DMS79 treated with DMSO at 0.1 percent for 48 hours (cell line): ENCODE measurements at regions not wholly inside any gene's neighbourhood (a gene's known extent, or its start where the extent isn't known, plus 50 kb on each side); places are given as distances from the start of the nearest gene placed in this dataset.

ENCODE experiments used
- DNase-seq: peaks from one replicate; lab custom pipeline; 2025; lab: John Stamatoyannopoulos, UW

DNA sequence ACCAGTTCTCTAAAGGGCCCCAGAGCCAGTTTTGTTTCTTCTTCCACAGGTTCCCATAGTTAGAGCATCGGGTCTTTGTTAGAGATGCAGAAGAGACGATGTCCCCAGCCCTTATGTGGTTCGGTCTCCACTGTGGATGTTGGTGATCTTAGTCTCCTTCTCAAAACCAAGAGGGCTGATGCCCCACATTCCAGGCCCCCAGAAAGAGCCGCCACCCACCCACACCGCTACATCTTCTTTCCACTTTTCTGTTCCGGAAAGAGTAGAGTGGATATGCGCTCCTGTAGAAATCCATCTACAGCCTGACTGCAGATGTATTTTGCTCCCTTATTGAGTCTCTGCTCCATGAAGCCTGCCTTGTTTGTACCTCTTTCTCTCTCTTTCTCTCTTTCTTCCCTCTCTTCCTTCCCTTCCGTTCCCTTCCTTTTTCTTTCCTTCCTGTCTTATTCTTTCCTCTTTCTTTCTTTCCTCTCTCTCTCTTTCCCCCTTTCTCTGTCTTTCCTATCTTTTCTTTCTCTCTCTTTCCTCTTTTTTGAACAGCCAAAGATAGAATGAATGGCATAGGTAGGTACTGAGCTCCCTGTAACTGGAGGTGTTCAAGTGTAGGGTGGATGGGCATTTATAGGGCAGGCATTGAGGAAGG is 224.3 kb downstream of the SEC14L1 start:
- DNase-seq = no peak

GRCh38 chr17:77365584-77366186 is 224.9 kb downstream of the SEC14L1 start:
- DNase-seq = peak; percentile 17

- DNase-seq = no peak
These were observed 225.4 kb downstream of the SEC14L1 start for GRCh38 chr17:77366206-77366557.

DNA sequence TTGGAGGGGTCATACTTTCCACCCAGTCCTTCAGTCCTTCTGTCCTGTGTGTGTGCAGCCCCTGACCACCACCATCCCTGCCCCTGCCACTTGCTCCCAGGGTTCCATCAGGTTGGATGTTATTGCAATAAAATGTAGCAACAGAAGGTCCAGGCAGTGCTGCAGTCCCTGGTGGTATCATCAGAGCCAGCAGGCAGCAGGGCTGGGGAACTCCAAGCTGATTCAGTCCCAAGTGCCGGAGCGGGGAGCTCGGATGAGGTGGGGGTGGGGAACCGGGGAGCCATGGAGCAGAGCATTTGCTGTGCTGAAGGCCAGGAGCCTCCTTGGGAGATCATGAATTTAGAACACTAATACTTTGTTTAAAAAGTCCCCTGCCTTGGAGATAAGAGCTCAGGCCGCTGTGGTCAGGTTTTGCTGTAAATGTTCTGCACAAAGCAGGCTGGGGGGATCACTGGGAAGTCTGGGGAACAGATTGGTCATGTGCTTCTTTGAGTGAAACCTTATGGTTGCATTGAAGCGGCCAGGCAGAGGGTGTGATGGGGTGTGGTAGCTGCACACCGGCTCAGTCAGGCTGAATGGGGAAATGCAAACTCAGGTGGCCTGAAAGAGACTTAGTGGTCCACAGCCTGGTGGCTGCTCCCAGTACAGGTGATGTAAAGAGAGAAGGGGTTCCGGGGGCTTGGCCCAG is 225.9 kb downstream of the SEC14L1 start:
- DNase-seq = no peak

GRCh38 chr17:77369544-77369971 is 228.8 kb downstream of the SEC14L1 start:
- DNase-seq = no peak

GRCh38 chr17:77370586-77370985 is 229.8 kb downstream of the SEC14L1 start:
- DNase-seq = no peak

DNA sequence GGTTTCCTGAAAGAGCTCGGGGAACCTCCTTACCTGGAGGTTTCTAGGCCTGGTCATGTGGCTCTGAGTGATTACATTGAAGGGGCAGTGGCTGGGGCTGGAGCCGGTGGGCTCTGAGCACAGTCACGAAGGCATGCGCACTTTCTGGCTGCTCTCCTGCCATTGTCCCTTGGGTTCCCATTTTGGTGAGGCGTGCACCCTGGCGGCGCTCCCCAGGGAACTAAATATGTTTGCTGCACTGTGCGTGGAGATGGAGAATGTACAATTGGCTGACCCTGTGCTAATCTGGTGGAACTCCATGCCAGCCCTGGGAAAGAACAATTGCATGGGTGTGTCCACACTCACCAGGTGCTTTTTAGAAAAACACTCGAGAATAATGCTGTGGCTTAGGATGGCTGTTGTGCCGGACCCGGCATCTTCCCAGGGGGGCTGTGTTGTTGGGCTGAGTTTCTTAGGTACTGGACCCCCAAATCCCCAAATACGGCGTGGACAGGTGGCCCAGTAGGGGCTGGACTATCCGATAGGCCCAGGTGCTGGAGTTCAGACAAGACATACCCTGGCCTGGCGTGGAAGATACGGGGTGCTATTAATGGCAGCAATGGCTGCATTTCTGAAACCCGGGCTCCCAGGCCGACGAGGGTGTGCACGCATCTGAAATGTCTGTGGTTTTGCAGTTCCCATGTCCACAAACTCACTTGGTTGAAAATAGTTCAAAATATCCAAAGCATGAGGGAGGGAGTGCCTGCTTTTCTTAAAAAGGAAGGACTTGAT is 230.5 kb downstream of the SEC14L1 start:
- no peak for DNase-seq

GRCh38 chr17:77371888-77372443 is 231.2 kb downstream of the SEC14L1 start:
- DNase-seq = no peak

- peak; percentile 29 for DNase-seq
These were observed 231.9 kb downstream of the SEC14L1 start for GRCh38 chr17:77372444-77373298.

GRCh38 chr17:77373299-77374169 is 232.8 kb downstream of the SEC14L1 start:
- peak; percentile 14 for DNase-seq

DNA sequence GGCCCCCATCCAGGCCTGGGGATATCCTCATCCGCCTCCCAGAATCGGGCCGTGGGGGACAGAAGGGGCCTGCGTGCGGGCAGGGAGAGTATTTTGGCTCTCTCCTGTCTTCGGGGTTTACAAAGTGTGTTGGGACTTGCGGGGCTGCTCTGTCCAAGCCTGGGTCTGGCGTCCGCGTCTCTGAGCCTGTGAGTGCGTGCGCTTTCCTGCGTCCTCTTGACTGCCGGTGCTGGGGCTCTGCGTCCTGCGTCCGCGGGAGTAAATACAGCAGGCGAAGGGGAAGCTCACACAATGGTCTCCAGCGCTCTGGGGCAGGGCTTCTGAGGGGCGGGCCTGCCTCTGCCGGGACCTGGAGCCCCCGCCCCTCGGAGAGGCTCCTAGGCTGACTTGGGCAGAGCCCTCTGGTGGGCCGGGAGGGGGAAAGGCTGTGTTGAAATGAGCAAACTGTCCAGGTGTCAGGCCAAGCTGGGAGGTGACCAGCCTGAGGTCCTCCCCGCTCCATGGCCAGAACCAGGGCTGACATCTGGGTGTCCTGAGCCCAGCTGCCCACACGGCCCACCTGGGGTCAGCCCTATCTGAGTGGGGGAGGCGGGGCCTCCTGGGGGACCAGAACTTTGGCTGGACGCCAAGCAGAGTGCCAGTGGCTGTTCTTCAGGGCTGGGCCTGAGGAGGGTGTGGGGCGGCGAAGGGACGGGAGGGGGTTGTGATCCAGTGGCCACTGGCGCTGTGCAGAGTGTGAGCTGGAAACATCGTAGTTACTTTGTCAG is 233.6 kb downstream of the SEC14L1 start:
- DNase-seq = peak; percentile 48

DNA sequence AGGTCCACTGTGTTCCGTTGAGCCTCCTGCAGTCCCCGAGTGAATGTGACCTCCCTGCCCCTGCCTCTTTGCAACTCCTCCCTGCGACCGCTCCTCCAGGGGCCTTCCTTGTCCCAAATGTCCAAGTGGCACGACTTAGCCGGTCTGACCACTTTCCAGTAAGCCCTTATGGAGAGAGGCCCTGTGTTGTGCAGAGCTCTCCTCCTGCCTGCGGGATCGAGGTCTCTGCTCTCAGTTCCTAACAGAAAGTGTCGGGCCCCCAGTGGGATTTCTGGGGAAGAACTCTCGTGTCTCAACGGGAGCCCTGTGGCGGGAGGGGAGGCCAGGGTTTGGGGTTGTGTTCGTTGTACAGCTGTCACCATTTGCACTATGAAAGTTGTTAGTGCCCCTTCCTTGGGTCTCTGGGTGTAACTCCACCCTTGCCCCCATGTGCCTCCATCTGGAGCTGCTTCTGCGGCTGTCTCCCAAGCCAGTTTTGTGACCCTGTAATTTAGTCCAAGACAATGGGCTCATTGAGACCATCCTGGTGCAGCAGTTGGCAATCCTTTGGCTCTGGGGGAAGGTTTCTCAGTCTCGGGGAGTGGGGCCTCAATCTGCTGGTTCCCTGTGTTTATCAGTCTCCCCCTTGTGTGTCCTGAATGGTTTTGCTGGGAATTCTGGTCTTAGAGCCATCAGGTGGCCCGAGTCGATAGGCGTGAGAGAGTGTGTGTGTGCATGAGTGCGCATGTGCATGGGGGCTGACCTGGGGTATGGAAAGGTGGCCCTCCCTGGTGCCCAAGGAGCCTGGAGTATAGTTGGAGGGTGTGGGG is 234.5 kb downstream of the SEC14L1 start:
- DNase-seq = no peak

DNA sequence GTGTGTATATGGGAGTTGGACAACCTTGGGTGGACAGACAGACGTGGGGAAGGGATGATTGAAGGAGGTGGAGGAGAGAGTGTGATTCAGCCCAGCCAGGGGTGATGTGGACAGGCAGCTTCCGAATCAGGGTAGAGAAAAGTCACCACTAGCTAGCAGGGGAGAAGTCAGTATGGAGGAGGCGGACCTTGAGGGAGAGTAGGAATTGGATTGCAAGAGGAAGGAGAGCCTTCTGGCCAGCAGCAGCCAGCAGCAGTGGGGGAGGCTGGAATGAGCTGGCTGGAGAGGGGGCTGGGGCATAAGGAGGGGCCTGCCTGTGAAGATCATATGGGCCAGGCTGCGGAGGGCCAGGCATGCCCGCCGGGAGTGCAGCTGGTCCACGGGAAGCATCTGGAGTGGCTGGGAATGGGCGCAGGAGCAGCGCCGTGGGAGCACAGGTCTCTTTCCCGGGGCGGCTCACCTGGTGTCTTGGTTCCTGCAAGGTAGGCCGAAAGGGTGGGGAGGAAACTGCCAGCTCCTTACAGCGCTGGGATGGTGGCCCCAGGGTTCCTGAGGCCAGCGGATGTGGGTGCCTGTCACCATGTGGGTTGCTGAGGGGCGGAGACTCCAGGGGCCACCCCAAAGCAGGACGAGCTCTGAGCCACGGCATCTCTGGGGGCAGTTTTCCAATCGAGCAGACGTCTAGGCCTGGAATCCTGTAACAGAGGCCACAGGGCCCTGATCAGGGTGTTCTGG is 235.3 kb downstream of the SEC14L1 start:
- DNase-seq = no peak

DNA sequence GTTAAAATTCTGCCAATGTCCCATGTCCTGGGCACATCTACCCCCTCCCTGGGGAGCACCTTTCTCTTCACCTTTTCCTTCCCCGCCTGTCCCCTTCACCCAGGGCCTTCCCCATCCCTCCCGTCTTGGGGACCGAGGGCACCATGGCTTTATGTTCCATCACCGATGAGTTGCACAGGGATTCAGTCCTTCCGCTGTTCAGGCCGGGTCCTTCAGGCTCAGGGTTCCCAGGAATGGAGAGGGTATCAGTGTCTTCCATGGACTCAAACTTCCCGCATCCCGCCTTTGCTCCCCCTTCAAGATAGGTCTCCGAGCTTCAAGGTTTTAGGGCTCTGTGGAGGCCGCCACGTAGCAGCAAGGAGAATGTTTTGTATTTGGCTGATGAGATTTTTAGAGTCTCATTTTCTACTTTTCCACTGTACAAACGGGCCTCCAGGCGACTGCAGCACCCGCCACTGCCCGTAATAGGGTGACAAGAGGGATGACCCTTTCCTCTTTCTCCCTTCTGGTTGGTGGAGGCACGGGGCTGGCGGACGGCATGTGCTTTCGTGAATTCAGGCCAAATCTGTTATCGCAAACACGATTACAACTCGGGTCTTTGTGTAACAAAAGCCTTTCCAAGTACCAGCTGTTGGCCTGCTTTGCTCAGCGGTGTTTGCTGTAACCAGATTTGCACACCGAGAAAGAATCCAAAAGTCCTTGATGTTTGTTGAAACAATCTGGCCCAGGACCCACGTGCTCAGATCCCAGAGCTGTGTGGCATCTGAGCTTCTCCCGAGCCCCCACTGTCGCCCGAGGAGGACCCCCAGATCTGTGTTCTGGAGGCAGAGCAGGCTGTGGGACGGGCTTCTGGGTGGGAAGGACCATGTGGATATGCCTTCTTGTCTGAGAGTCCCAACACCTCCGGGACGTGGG is 236.3 kb downstream of the SEC14L1 start:
- DNase-seq = no peak

GRCh38 chr17:77377710-77378235 is 237.0 kb downstream of the SEC14L1 start:
- DNase-seq = no peak

DNA sequence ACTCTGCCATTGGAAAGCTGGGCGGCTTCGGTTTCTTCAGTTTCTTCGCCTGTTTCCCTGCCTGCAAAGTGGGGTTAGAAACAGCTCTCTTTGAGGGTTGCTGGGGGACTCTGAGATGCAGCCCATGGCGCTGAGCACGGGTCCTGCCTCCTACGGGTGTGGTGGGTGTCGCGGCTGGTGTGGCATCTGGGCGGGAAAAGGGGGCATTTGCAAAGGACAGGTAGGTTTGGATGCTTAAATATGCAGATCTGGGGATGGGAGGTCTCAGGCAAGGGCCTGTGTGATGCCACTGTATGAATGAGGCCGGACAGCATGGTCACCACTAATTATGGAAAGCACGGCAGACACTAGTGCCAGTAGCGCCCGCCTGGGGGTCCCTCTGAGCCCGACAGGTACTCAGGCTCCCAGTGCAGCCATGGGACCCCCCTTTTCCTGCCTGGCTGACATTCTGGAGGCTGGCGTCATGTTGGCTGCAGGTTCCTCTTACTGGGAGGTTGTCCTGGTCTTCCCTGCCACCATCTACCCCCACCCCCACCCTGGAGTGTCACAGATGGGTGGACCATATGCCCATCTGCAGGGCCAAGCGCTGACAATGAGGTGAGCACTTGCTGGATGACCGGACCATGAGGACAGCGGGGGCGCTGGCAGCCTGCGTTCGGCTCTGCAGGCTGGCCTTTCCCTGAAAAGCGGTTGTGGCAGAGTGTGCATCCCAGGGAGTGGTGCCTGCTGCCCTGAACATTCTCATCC is 237.7 kb downstream of the SEC14L1 start:
- no peak for DNase-seq
